ENCODE measurements at regions not wholly inside any gene's neighbourhood (a gene's known extent, or its start where the extent isn't known, plus 50 kb on each side); places are given as distances from the start of the nearest gene placed in this dataset.

DNA sequence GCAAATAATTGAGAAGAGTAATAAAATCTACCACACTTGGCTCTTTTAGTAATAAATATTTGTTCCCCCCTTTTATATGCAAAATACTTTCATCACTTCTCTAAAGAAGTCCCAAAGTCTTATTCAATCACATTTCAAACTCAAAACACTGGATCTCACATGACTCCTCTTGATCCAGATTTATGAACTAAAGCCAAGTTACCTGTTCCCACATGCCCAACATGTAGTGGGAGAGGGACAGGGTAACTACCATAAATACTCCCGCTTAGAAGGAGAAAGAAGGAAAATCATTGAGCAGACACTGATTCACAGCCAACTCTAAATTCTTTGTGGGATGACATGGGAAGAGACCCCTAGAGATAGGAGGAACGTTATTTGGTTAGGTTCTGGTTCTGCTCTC is 64.9 kb upstream of the PMFBP1 start:
- Mint-ChIP-seq H3K4me3 (ENCODE audit: low read depth) (no peak overlapping the region), H3K27ac (no peak overlapping the region), H3K27me3 (ENCODE audit: low read depth) (peaks cover 7% of the 10 kb centered on the region), H3K36me3 (ENCODE audit: low read depth) (no peaks in the 10 kb centered on the region), H3K4me1 (ENCODE audit: low read depth) (no peaks in the 10 kb centered on the region), H3K9me3 (no peaks in the 10 kb centered on the region)
- DNase-seq (ENCODE audit: low spot score) = no peak
- intact Hi-C loops (cut with micrococcal nuclease) = no loop called here

DNA sequence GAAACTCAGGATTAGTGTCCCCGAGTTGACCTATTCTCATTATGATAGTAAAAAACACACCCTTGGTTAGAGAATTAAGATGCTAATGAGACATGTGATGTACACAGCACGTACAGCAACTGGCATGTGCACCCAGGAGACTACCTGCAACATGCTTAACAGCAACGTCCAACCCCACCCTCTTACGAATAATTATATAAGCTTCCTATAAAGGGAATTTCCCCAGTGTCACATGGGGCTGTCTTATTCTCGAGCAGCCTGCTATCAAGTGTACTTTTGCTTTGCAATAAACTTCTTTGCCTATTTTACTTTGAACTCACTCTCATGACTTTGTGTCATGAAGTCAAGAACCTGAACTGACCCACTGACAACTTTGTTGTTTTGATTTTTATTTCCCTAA is 62.4 kb upstream of the PMFBP1 start:
- Mint-ChIP-seq H3K9me3 (no peaks in the 10 kb centered on the region), H3K36me3 (ENCODE audit: low read depth) (no peaks in the 10 kb centered on the region), H3K4me3 (ENCODE audit: low read depth) (no peak overlapping the region), H3K4me1 (ENCODE audit: low read depth) (no peaks in the 10 kb centered on the region), H3K27me3 (ENCODE audit: low read depth) (peaks cover 7% of the 10 kb centered on the region), H3K27ac (no peak overlapping the region)
- no peak for DNase-seq (ENCODE audit: low spot score)
- intact Hi-C loops (cut with micrococcal nuclease) = no loop called here

- intact Hi-C loops (cut with micrococcal nuclease) = no loop called here
- Mint-ChIP-seq H3K36me3 (ENCODE audit: low read depth) (no peaks in the 10 kb centered on the region), H3K27ac (no peak overlapping the region), H3K4me3 (ENCODE audit: low read depth) (no peak overlapping the region), H3K9me3 (no peaks in the 10 kb centered on the region), H3K4me1 (ENCODE audit: low read depth) (no peaks in the 10 kb centered on the region), H3K27me3 (ENCODE audit: low read depth) (no peaks in the 10 kb centered on the region)
- DNase-seq (ENCODE audit: low spot score) = no peak
Observed at GRCh38 chr16:72228014-72228413, 56.1 kb upstream of the PMFBP1 start.

DNA sequence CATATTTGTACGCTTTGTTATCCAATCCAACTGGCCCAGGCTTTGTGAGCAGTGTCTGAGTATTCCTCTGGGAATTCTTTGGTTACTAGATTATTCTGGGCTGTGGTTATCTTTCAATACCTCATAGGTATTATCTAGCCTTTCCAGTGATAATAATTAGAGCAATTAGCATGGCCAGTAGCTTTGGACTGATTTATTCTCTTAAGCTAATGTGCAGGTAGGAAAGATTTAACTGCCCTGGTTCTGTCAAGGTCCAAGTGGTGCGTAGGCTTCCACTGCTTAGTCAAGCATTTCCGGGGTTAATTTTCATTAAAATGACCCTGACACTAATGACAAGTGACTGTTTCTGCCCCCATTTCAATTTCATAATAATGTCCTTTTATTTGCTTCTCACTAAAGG is 54.2 kb upstream of the PMFBP1 start:
- no peak overlapping the region for H3K27ac Mint-ChIP-seq
- no peaks in the 10 kb centered on the region for H3K4me1 Mint-ChIP-seq (ENCODE audit: low read depth)
- no peaks in the 10 kb centered on the region for H3K27me3 Mint-ChIP-seq (ENCODE audit: low read depth)
- intact Hi-C loops (cut with micrococcal nuclease) = no loop called here
- H3K9me3 Mint-ChIP-seq = no peaks in the 10 kb centered on the region
- DNase-seq (ENCODE audit: low spot score) = no peak
- no peak overlapping the region for H3K4me3 Mint-ChIP-seq (ENCODE audit: low read depth)
- H3K36me3 Mint-ChIP-seq (ENCODE audit: low read depth) = no peaks in the 10 kb centered on the region

DNA sequence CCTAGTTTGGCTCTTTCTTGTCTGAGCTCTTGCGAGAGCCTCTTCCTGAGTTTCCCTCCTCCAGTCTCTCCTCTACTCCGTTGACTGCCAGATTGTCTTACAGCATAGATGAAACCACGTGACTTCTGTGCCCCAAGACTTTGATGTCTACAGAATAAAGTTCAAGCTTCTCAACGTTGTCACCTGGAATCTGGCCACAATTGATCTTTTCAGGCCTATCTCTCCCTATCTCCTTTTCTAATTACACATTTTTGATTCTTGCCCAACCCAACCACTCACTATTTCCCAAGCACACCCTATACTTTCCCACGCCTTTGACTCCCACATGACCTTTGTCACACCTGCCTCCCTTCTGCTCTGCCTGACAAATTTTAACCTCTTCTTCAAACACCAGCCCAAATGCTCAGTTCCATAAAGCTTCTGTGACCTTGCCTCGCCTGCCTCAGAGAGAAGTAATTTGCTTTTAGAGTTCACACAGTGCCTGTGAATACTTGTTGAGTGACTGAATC is 52.4 kb upstream of the PMFBP1 start:
- H3K27ac Mint-ChIP-seq = no peak overlapping the region
- no peak overlapping the region for H3K4me3 Mint-ChIP-seq (ENCODE audit: low read depth)
- H3K36me3 Mint-ChIP-seq (ENCODE audit: low read depth) = no peaks in the 10 kb centered on the region
- no peak for DNase-seq (ENCODE audit: low spot score)
- H3K9me3 Mint-ChIP-seq = no peaks in the 10 kb centered on the region
- H3K27me3 Mint-ChIP-seq (ENCODE audit: low read depth) = no peaks in the 10 kb centered on the region
- intact Hi-C loops (cut with micrococcal nuclease) = no loop called here
- H3K4me1 Mint-ChIP-seq (ENCODE audit: low read depth) = no peaks in the 10 kb centered on the region

- Mint-ChIP-seq H3K4me1 (ENCODE audit: low read depth) (no peaks in the 10 kb centered on the region), H3K4me3 (ENCODE audit: low read depth) (no peak overlapping the region), H3K27me3 (ENCODE audit: low read depth) (peaks cover 2% of the 10 kb centered on the region), H3K27ac (no peak overlapping the region), H3K36me3 (ENCODE audit: low read depth) (no peaks in the 10 kb centered on the region), H3K9me3 (no peaks in the 10 kb centered on the region)
- DNase-seq (ENCODE audit: low spot score) = no peak
- intact Hi-C loops (cut with micrococcal nuclease) = no loop called here
Observed at GRCh38 chr16:72222503-72222902, 50.5 kb upstream of the PMFBP1 start.
